Endothelial cell of umbilical vein (primary cell): ENCODE measurements at regions not wholly inside any gene's neighbourhood (a gene's known extent, or its start where the extent isn't known, plus 50 kb on each side); places are given as distances from the start of the nearest gene placed in this dataset.

ENCODE experiments used
- BruUV-seq: library from RNA; stranded (reverse); fragments of 400-500 nt; replicated peaks from 2 replicates; lab custom pipeline; 2021; lab: Mats Ljungman, UMichigan
- CTCF ChIA-PET: fragments of 300-600, 350-600 bp; sonication (Branson Sonifier 250); formaldehyde crosslinking; loops from one replicate; lab custom pipeline; 2021; ENCODE audit warnings: antibody characterized with exemption, inconsistent platforms; lab: Charles Lee
- POLR2A ChIA-PET: fragments of 300-600, 350-600 bp; sonication (Branson Sonifier 250); formaldehyde crosslinking; loops from one replicate; lab custom pipeline; 2021; ENCODE audit warnings: antibody characterized with exemption, inconsistent platforms; lab: Charles Lee
- DNase-seq: peaks from one replicate; pipeline ENCODE4 v3.0.0-alpha.2; 2011; ENCODE audit warnings: low read depth, low spot score
- FAIRE-seq: peaks from 2 replicates; lab custom pipeline; 2011; peaks lifted over from hg19 to GRCh38; lab: Jason Lieb, UNC
- H2AFZ ChIP-seq: 2 replicates; pipeline ENCODE4 v1.6.0; 2012; ENCODE audit warnings: low read depth, low read length, control low read depth, inconsistent platforms
- H3K27ac ChIP-seq: 2 replicates; pipeline ENCODE4 v1.5.1; 2011; ENCODE audit warnings: low read depth, mild to moderate bottlenecking, control low read depth, low read length, moderate library complexity; ENCODE audit not compliant: insufficient read depth
- H3K27me3 ChIP-seq, 2 experiments: 2 replicates each; pipeline versions ENCODE4 v1.6.0 to v1.6.1; 2011; ENCODE audit warnings: low read length in 2 of 2, mixed read lengths in 1 of 2; ENCODE audit not compliant: control insufficient read depth in 2 of 2, insufficient read depth in 2 of 2
- H3K36me3 ChIP-seq, 2 experiments: 2 replicates in 1 of 2; 3 replicates in 1 of 2; pipeline ENCODE4 v1.5.1; 2011; ENCODE audit warnings: low read length in 2 of 2, mild to moderate bottlenecking in 1 of 2, moderate library complexity in 1 of 2; ENCODE audit not compliant: control insufficient read depth in 2 of 2, insufficient read depth in 2 of 2; ENCODE audit errors: extremely low read depth in 1 of 2
- H3K4me1 ChIP-seq: 3 replicates; pipeline ENCODE4 v1.5.1; 2011; ENCODE audit warnings: mild to moderate bottlenecking, low read length; ENCODE audit not compliant: control insufficient read depth, insufficient read depth; ENCODE audit errors: extremely low read depth
- H3K4me2 ChIP-seq: 2 replicates; pipeline ENCODE4 v1.6.1; 2011; ENCODE audit warnings: low read length, control low read depth, mixed read lengths; ENCODE audit not compliant: insufficient read depth
- H3K4me3 ChIP-seq, 3 experiments: fragments of 200-600 bp in 1 of 3; sonication (generic), shearing (Covaris generic) in 1 of 3; replicated peaks in 1 of 3; 2 replicates each; pipeline ENCODE4 v1.5.1; 2011 to 2016; ENCODE audit warnings: control low read depth in 3 of 3, low read length in 3 of 3, mild to moderate bottlenecking in 2 of 3, inconsistent platforms in 1 of 3, low read depth in 1 of 3, moderate library complexity in 1 of 3; ENCODE audit not compliant: insufficient read depth in 1 of 3
- H3K79me2 ChIP-seq: 2 replicates; pipeline ENCODE4 v1.6.0; 2012; ENCODE audit warnings: low read length, inconsistent platforms; ENCODE audit not compliant: control insufficient read depth, insufficient read depth
- H3K9ac ChIP-seq: replicated peaks from 2 replicates; pipeline ENCODE3; 2011; ENCODE audit warnings: low read length, control low read depth; ENCODE audit not compliant: insufficient read depth; ENCODE audit errors: extremely low read depth
- H3K9me1 ChIP-seq: replicated peaks from 3 replicates; pipeline ENCODE4 v1.6.0; 2011; ENCODE audit warnings: mild to moderate bottlenecking, low read length; ENCODE audit not compliant: control insufficient read depth, insufficient read depth; ENCODE audit errors: extremely low read depth
- H3K9me3 ChIP-seq: replicated peaks from 2 replicates; pipeline ENCODE4 v1.5.1; 2012; ENCODE audit warnings: low read length, inconsistent platforms; ENCODE audit not compliant: control insufficient read depth, insufficient read depth
- H4K20me1 ChIP-seq: replicated peaks from 2 replicates; pipeline ENCODE3; 2011; ENCODE audit warnings: mild to moderate bottlenecking, low read length; ENCODE audit not compliant: control insufficient read depth, insufficient read depth; ENCODE audit errors: extremely low read depth
- CTCF ChIP-seq, 2 donors: IDR thresholded peaks; 1 replicate in 1 of 2; 2 replicates in 1 of 2; pipeline ENCODE4 v1.5.1; 2011; ENCODE audit warnings: low read length in 2 of 2, mild to moderate bottlenecking in 2 of 2, moderate library complexity in 2 of 2, control low read depth in 1 of 2, inconsistent platforms in 1 of 2, low read depth in 1 of 2; ENCODE audit not compliant: insufficient read depth in 1 of 2; ENCODE audit errors: extremely low read depth in 1 of 2
- EZH2 ChIP-seq: IDR thresholded peaks from 2 replicates; pipeline ENCODE4 v1.6.1; 2012; ENCODE audit warnings: borderline replicate concordance, low read depth, mild to moderate bottlenecking, moderate library complexity, low read length, inconsistent platforms; ENCODE audit not compliant: severe bottlenecking
- FOS ChIP-seq: IDR thresholded peaks from 2 replicates; pipeline ENCODE4 v1.6.1; 2011; ENCODE audit warnings: mild to moderate bottlenecking, low read length, moderate library complexity, borderline replicate concordance; ENCODE audit not compliant: insufficient read depth
- GATA2 ChIP-seq: IDR thresholded peaks from 2 replicates; pipeline ENCODE4 v1.7.0; 2011; ENCODE audit warnings: low read depth, mild to moderate bottlenecking, moderate library complexity, mixed read lengths, low read length; ENCODE audit not compliant: insufficient read length, insufficient read depth
- JUN ChIP-seq: IDR thresholded peaks from 2 replicates; pipeline ENCODE4 v1.6.1; 2011; ENCODE audit warnings: borderline replicate concordance, low read depth; ENCODE audit not compliant: insufficient read length, insufficient read depth
- MAX ChIP-seq: IDR thresholded peaks from 2 replicates; pipeline ENCODE4 v1.6.1; 2011; ENCODE audit not compliant: insufficient read depth, insufficient read length
- MYC ChIP-seq: IDR thresholded peaks from one replicate; pipeline ENCODE4 v1.6.1; 2011; ENCODE audit warnings: mild to moderate bottlenecking, low read depth, low read length
- POLR2A ChIP-seq: IDR thresholded peaks from 2 replicates; pipeline ENCODE4 v1.6.1; 2012; ENCODE audit warnings: low read depth, mild to moderate bottlenecking, control low read depth, low read length
- POLR2AphosphoS5 ChIP-seq: IDR thresholded peaks from 2 replicates; pipeline ENCODE4 v1.6.1; 2012; ENCODE audit warnings: low read depth, mild to moderate bottlenecking, control low read depth, low read length, moderate library complexity; ENCODE audit not compliant: insufficient read depth
- dilution Hi-C: fragments of 300-500 bp; cut with MboI; formaldehyde crosslinking; loops from one replicate; pipeline ENCODE4 v1.15.0; 2019; ENCODE audit warnings: low sequenced_read_pairs; ENCODE audit not compliant: extremely low pct_ligation_motif_present
- intact Hi-C: fragments of 100-400 bp; cut with micrococcal nuclease; formaldehyde crosslinking; loops from one replicate; pipeline ENCODE4 v1.10.0; 2022

GRCh38 chr18:14917311-14917710 lies 169.3 kb downstream of the ANKRD30B start:
- TF ChIP-seq MAX = no peak
- TF ChIP-seq JUN = no peak
- no peak for TF ChIP-seq POLR2A
- TF ChIP-seq MYC = no peak
- no peak for TF ChIP-seq FOS
- TF ChIP-seq POLR2AphosphoS5 = no peak
- no peak for TF ChIP-seq CTCF (IDR thresholded peaks at IDR 0.05; ENCODE audit: extremely low read depth in 1 of 2, insufficient read depth in 1 of 2, low read depth in 1 of 2, low read length in 2 of 2)
- no peak for TF ChIP-seq EZH2
- TF ChIP-seq GATA2 = no peak
- no peak overlapping the region for H2AFZ ChIP-seq
- H3K9ac ChIP-seq = no peak overlapping the region
- no TSS peak for BruUV-seq
- H3K4me3 ChIP-seq = no peak overlapping the region
- intact Hi-C loops = no loop called here
- H3K79me2 ChIP-seq = no peaks in the 10 kb centered on the region
- H3K27me3 ChIP-seq = no peaks in the 10 kb centered on the region
- no peaks in the 10 kb centered on the region for H3K36me3 ChIP-seq
- no peaks in the 10 kb centered on the region for H3K9me3 ChIP-seq
- H3K27ac ChIP-seq = no peak overlapping the region
- no peaks in the 10 kb centered on the region for H4K20me1 ChIP-seq
- FAIRE-seq (no peak), DNase-seq (no peak)
- no peaks in the 10 kb centered on the region for H3K4me1 ChIP-seq
- ChIA-PET POLR2A (no interaction called here), CTCF (no interaction called here)
- no peak overlapping the region for H3K4me2 ChIP-seq
- H3K9me1 ChIP-seq = no peaks in the 10 kb centered on the region
- dilution Hi-C loops = no loop called here
